C4-2B (cell line): ENCODE measurements at regions not wholly inside any gene's neighbourhood (a gene's known extent, or its start where the extent isn't known, plus 50 kb on each side); places are given as distances from the start of the nearest gene placed in this dataset.

Experiments used
- CTCF ChIP-seq: fragments of 450-650 bp; conservative IDR thresholded peaks from 2 replicates; pipeline ENCODE4 v1.5.1; 2017; ENCODE audit warnings: mild to moderate bottlenecking
- ZFX ChIP-seq: fragments of 450-650 bp; IDR thresholded peaks from 2 replicates; pipeline ENCODE4 v1.6.1; 2017

GRCh38 chr4:125776146-125776545, 461.4 kb downstream of the FAT4 start:
- no peak for TF ChIP-seq CTCF
- TF ChIP-seq ZFX, result no peak
